Nephron (organoid): ENCODE measurements at regions not wholly inside any gene's neighbourhood (a gene's known extent, or its start where the extent isn't known, plus 50 kb on each side); places are given as distances from the start of the nearest gene placed in this dataset.

Source experiments
- H3K27ac Mint-ChIP-seq, 3 experiments: 2 replicates each; pipeline ENCODE4 v1.8.0; 2020; ENCODE audit warnings: mixed read lengths in 3 of 3, mild to moderate bottlenecking in 2 of 3, moderate library complexity in 1 of 3
- H3K27me3 Mint-ChIP-seq: 2 replicates; pipeline ENCODE4 v1.8.0; 2021; ENCODE audit warnings: low read depth, mild to moderate bottlenecking, moderate library complexity, mixed read lengths
- H3K36me3 Mint-ChIP-seq: 2 replicates; pipeline ENCODE4 v1.8.0; 2020; ENCODE audit warnings: low read depth, mixed read lengths
- H3K4me1 Mint-ChIP-seq: 2 replicates; pipeline ENCODE4 v1.8.0; 2020; ENCODE audit warnings: mixed read lengths
- H3K4me3 Mint-ChIP-seq, 3 experiments: 2 replicates each; pipeline ENCODE4 v1.8.0; 2020; ENCODE audit warnings: mild to moderate bottlenecking in 3 of 3, mixed read lengths in 3 of 3, moderate library complexity in 2 of 3
- H3K9me3 Mint-ChIP-seq: 2 replicates; pipeline ENCODE4 v1.8.0; 2020; ENCODE audit warnings: mixed read lengths
- TF ChIP-seq, protein P1 (sequence below), 3 experiments: fragments of 200-600 bp; sonication (generic); IDR thresholded peaks; one replicate each; pipeline ENCODE4 v1.5.0; 2021; ENCODE audit warnings: antibody characterized with exemption in 3 of 3; ENCODE audit not compliant: unreplicated experiment in 3 of 3

DNA sequence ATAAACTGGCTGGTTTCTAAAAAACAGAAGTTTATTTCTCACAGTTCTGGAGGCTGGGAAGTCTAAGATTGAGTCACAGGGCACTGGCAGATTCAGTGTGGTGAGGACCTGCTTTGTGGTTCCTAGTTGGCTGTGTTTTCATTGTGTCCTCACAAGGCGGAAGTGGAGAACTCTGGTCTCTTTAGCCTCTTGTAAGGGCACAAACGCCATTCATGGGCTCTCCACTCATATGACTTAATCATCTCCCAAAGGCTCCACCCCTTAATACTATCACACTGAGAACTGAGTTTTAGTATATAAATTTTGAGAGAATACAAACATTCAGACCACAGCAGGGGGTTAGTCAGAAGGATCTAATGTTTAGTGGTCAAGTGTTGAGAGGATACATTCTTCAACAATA lies 208.2 kb downstream of the SEC61B start:
- H3K27me3 Mint-ChIP-seq = no peaks in the 10 kb centered on the region
- peaks cover 2% of the 10 kb centered on the region for H3K9me3 Mint-ChIP-seq
- TF ChIP-seq, protein P1, sequence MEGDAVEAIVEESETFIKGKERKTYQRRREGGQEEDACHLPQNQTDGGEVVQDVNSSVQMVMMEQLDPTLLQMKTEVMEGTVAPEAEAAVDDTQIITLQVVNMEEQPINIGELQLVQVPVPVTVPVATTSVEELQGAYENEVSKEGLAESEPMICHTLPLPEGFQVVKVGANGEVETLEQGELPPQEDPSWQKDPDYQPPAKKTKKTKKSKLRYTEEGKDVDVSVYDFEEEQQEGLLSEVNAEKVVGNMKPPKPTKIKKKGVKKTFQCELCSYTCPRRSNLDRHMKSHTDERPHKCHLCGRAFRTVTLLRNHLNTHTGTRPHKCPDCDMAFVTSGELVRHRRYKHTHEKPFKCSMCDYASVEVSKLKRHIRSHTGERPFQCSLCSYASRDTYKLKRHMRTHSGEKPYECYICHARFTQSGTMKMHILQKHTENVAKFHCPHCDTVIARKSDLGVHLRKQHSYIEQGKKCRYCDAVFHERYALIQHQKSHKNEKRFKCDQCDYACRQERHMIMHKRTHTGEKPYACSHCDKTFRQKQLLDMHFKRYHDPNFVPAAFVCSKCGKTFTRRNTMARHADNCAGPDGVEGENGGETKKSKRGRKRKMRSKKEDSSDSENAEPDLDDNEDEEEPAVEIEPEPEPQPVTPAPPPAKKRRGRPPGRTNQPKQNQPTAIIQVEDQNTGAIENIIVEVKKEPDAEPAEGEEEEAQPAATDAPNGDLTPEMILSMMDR (IDR thresholded peaks at IDR 0.05; ENCODE audit: unreplicated experiment in 3 of 3) = no peak
- H3K4me1 Mint-ChIP-seq = peaks cover 5% of the 10 kb centered on the region
- no peak overlapping the region for H3K4me3 Mint-ChIP-seq
- H3K27ac Mint-ChIP-seq = no peak overlapping the region
- no peaks in the 10 kb centered on the region for H3K36me3 Mint-ChIP-seq

DNA sequence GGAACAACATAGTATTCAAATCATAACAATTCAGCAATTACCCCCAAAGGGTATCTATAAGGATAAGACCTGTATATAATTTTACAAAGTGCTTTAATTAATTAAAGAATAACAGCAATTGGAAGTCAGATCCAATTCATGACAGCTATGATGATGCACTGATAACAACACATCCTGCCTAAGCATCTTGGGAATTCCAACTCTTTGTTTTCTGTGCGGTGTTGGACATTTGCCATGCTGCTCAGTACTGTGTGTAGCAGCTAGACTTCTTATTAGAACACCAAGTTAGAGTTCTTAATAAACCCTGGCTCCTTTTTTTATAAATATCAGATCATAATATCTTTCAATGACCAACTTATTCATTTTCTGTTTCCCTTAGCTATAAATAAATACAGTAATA lies 209.0 kb downstream of the SEC61B start:
- H3K36me3 Mint-ChIP-seq = no peaks in the 10 kb centered on the region
- no peak overlapping the region for H3K4me3 Mint-ChIP-seq
- TF ChIP-seq, protein P1 (IDR thresholded peaks at IDR 0.05; ENCODE audit: unreplicated experiment in 3 of 3) = no peak
- H3K27ac Mint-ChIP-seq = no peak overlapping the region
- H3K27me3 Mint-ChIP-seq = no peaks in the 10 kb centered on the region
- peaks cover 2% of the 10 kb centered on the region for H3K9me3 Mint-ChIP-seq
- H3K4me1 Mint-ChIP-seq = peaks cover 5% of the 10 kb centered on the region

DNA sequence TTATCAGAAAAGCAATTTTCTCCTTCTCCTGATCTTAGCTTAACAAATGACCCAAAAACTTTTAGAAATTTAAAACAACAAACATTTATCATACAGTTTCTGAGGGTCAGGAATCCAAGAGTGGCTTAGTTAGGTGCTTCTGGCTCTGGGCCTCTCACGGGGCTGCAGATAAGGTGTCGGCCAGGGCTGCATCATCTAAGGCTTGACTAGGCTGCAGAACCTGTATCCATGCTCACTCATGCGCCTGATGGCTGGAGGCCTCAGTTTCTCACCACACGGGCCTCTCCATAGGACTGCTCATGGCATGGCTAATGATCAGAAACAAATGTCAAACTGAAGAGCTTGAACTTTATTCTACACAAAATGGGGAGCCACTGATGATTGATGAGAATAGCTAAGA lies 210.0 kb downstream of the SEC61B start:
- TF ChIP-seq, protein P1 (IDR thresholded peaks at IDR 0.05; ENCODE audit: unreplicated experiment in 3 of 3) = no peak
- H3K27ac Mint-ChIP-seq = no peak overlapping the region
- H3K4me1 Mint-ChIP-seq = peaks cover 9% of the 10 kb centered on the region
- H3K4me3 Mint-ChIP-seq = no peak overlapping the region
- H3K36me3 Mint-ChIP-seq = no peaks in the 10 kb centered on the region
- no peaks in the 10 kb centered on the region for H3K27me3 Mint-ChIP-seq
- peaks cover 2% of the 10 kb centered on the region for H3K9me3 Mint-ChIP-seq

DNA sequence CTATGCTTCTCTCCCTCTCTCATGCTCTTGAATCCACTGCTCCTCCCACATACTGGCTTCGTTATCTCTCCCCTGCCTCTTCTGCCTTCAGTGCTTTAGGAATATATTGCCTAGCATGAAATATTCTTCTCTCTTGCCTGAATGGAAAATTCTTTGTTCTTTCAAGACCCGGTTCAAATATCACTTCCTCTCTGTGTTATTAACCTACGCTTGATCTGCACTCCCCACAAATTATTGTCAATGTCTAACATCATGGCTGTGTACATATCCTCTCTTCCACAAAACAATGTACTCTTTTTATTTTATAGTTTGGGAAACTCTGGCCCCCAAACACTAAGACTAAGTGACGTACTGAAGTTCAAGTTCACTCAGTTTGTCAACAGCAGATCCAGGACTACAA lies 211.0 kb downstream of the SEC61B start:
- Mint-ChIP-seq H3K9me3 (no peaks in the 10 kb centered on the region), H3K4me1 (peaks cover 13% of the 10 kb centered on the region), H3K27ac (peak overlapping the region in 1 of 3 experiments; percentile 2), H3K36me3 (no peaks in the 10 kb centered on the region), H3K4me3 (no peak overlapping the region), H3K27me3 (no peaks in the 10 kb centered on the region)
- TF ChIP-seq, protein P1 (IDR thresholded peaks at IDR 0.05; ENCODE audit: unreplicated experiment in 3 of 3) = no peak

DNA sequence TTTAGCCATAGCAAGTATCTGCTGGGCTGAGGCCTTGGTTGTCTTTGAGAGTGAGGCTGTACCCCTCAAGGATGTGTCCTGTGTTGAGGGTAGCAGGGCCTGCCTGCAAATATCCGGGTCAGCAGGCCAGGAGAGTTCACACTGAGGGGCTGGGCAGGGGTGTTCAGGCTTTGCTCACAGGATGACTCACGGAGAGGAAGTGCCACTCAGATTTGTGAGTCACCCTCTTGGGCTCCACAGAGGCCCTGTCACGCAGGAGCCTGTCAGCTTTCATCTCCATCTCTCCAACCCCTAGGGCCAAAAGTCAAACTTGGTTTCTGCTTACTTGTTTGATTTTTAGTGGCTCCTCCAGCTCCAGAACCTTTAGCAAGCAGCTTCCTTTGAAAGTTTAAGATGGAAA lies 211.5 kb downstream of the SEC61B start:
- Mint-ChIP-seq H3K27me3 (no peaks in the 10 kb centered on the region), H3K27ac (no peak overlapping the region), H3K9me3 (no peaks in the 10 kb centered on the region), H3K4me3 (no peak overlapping the region), H3K36me3 (no peaks in the 10 kb centered on the region), H3K4me1 (peaks cover 13% of the 10 kb centered on the region)
- TF ChIP-seq, protein P1 (IDR thresholded peaks at IDR 0.05; ENCODE audit: unreplicated experiment in 3 of 3) = no peak

DNA sequence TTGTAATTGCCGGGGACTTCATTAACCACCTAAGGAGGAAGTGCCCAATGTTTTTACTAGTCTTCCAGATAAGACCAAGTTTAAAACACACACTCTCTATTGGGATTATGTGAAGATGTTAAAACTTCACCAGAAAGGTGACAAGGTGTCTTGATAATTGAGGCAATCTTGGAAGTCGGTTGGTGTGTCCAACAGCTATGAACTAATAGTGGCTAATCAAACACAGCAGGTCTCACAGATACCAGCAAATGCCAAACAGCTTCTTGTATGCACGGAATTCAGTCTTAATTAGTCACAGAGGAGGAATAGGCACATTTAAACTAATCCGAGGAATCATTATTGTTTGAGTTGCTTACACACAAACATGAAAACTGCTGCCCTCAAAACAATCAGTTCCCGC lies 214.5 kb downstream of the SEC61B start:
- H3K36me3 Mint-ChIP-seq = no peaks in the 10 kb centered on the region
- H3K4me3 Mint-ChIP-seq = no peak overlapping the region
- H3K27me3 Mint-ChIP-seq = peaks cover 3% of the 10 kb centered on the region
- peaks cover 13% of the 10 kb centered on the region for H3K4me1 Mint-ChIP-seq
- H3K27ac Mint-ChIP-seq = no peak overlapping the region
- TF ChIP-seq, protein P1 (IDR thresholded peaks at IDR 0.05; ENCODE audit: unreplicated experiment in 3 of 3) = no peak
- no peaks in the 10 kb centered on the region for H3K9me3 Mint-ChIP-seq
